ENCODE measurements at regions not wholly inside any gene's neighbourhood (a gene's known extent, or its start where the extent isn't known, plus 50 kb on each side); places are given as distances from the start of the nearest gene placed in this dataset.

- BruUV-seq (replicated peaks) = no TSS peak
- dilution Hi-C loops (cut with MboI; ENCODE audit: extremely low pct_ligation_motif_present, low sequenced_read_pairs) = no loop called here
- FAIRE-seq = no peak
Measured at GRCh38 chr5:128791312-128791711, 174.0 kb upstream of the SLC27A6 start.

More at GRCh38 chr5:128791312-128791711, 174.0 kb upstream of the SLC27A6 start:
- no peak overlapping the region for H3K27ac ChIP-seq (ENCODE audit: insufficient read depth, low read depth, low read length)
- H3K36me3 ChIP-seq (ENCODE audit: control insufficient read depth in 2 of 2, extremely low read depth in 1 of 2, insufficient read depth in 2 of 2, low read length in 2 of 2) = no peaks in the 10 kb centered on the region
- H2AFZ ChIP-seq (ENCODE audit: low read depth, low read length) = no peak overlapping the region
- ChIA-PET CTCF (no interaction called here), POLR2A (no interaction called here)
- no peak overlapping the region for H3K9ac ChIP-seq (replicated peaks; ENCODE audit: extremely low read depth, insufficient read depth, low read length)
- H3K4me2 ChIP-seq (ENCODE audit: insufficient read depth, low read length) = no peak overlapping the region
- H3K79me2 ChIP-seq (ENCODE audit: control insufficient read depth, insufficient read depth, low read length) = no peaks in the 10 kb centered on the region
- H4K20me1 ChIP-seq (replicated peaks; ENCODE audit: control insufficient read depth, extremely low read depth, insufficient read depth, low read length) = no peaks in the 10 kb centered on the region
- H3K4me1 ChIP-seq (ENCODE audit: control insufficient read depth, extremely low read depth, insufficient read depth, low read length) = no peaks in the 10 kb centered on the region
- DNase-seq (ENCODE audit: low read depth, low spot score) = no peak
- TF ChIP-seq MAX (IDR thresholded peaks at IDR 0.05; ENCODE audit: insufficient read depth, insufficient read length) (no peak), FOS (IDR thresholded peaks at IDR 0.05; ENCODE audit: borderline replicate concordance, insufficient read depth, low read length) (no peak), MYC (IDR thresholded peaks at IDR 0.05; ENCODE audit: low read depth, low read length) (no peak), CTCF (IDR thresholded peaks at IDR 0.05; ENCODE audit: extremely low read depth in 1 of 2, insufficient read depth in 1 of 2, low read depth in 1 of 2, low read length in 2 of 2) (no peak), GATA2 (IDR thresholded peaks at IDR 0.05; ENCODE audit: insufficient read depth, insufficient read length, low read depth, low read length) (no peak), POLR2A (IDR thresholded peaks at IDR 0.05; ENCODE audit: low read depth, low read length) (no peak)
- H3K27me3 ChIP-seq (ENCODE audit: control insufficient read depth in 2 of 2, insufficient read depth in 2 of 2, low read length in 2 of 2) = no peaks in the 10 kb centered on the region
- no peaks in the 10 kb centered on the region for H3K9me1 ChIP-seq (replicated peaks; ENCODE audit: control insufficient read depth, extremely low read depth, insufficient read depth, low read length)
- H3K4me3 ChIP-seq (replicated peaks in 1 of 3; ENCODE audit: insufficient read depth in 1 of 3, low read depth in 1 of 3, low read length in 3 of 3) = no peak overlapping the region
- intact Hi-C loops (cut with micrococcal nuclease) = no loop called here
- no peaks in the 10 kb centered on the region for H3K9me3 ChIP-seq (replicated peaks; ENCODE audit: control insufficient read depth, insufficient read depth, low read length)

All from endothelial cell of umbilical vein (primary cell).